H1 (cell line): ENCODE measurements at regions not wholly inside any gene's neighbourhood (a gene's known extent, or its start where the extent isn't known, plus 50 kb on each side); places are given as distances from the start of the nearest gene placed in this dataset.

Source experiments
- BACH1 ChIP-seq: IDR thresholded peaks from 2 replicates; pipeline ENCODE4 v1.6.1; 2012; ENCODE audit warnings: low read length, improper control_type of control experiment
- CBX8 ChIP-seq: fragments of 300-800, 300-1000 bp; sonication (generic); IDR thresholded peaks from 2 replicates; pipeline ENCODE4 v1.7.1; 2016; ENCODE audit warnings: low read depth, low read length, borderline replicate concordance
- CTCF ChIP-seq, 3 experiments: IDR thresholded peaks; 1 replicate in 2 of 3; 2 replicates in 1 of 3; pipeline versions ENCODE4 v1.5.1 to v1.6.1; 2011; ENCODE audit warnings: low read length in 3 of 3, mild to moderate bottlenecking in 3 of 3, inconsistent platforms in 2 of 3, low read depth in 1 of 3, moderate library complexity in 1 of 3; ENCODE audit not compliant: insufficient read depth in 1 of 3; ENCODE audit errors: control extremely low read depth in 1 of 3
- EZH2 ChIP-seq: fragments of 200-600 bp; sonication (generic); IDR thresholded peaks from 2 replicates; pipeline ENCODE4 v1.7.1; 2012; ENCODE audit warnings: low read depth, mild to moderate bottlenecking, moderate library complexity, low read length, inconsistent platforms; ENCODE audit not compliant: severe bottlenecking
- POLR2AphosphoS5 ChIP-seq: IDR thresholded peaks from 2 replicates; pipeline ENCODE4 v1.6.1; 2011; ENCODE audit warnings: low read depth, low read length
- RXRA ChIP-seq: IDR thresholded peaks from 2 replicates; pipeline ENCODE4 v1.6.1; 2011; ENCODE audit warnings: low read depth, mild to moderate bottlenecking, low read length, moderate library complexity; ENCODE audit not compliant: insufficient read depth
- SRF ChIP-seq: IDR thresholded peaks from 2 replicates; pipeline ENCODE4 v1.6.1; 2011; ENCODE audit warnings: mild to moderate bottlenecking, low read depth, low read length, moderate library complexity
- SUZ12 ChIP-seq: fragments of 200-600 bp; sonication (generic); IDR thresholded peaks from 2 replicates; pipeline ENCODE4 v1.6.1; 2012; ENCODE audit warnings: mild to moderate bottlenecking, inconsistent platforms, low read length, moderate library complexity, mixed read lengths
- TBP ChIP-seq: IDR thresholded peaks from 2 replicates; pipeline ENCODE4 v1.6.1; 2011; ENCODE audit warnings: low read depth, low read length, improper control_type of control experiment
- TEAD4 ChIP-seq: IDR thresholded peaks from 2 replicates; pipeline ENCODE4 v1.6.1; 2012; ENCODE audit warnings: low read depth, low read length, inconsistent platforms, mixed read lengths
- ZNF274 ChIP-seq: IDR thresholded peaks from 2 replicates; pipeline ENCODE4 v1.7.0; 2012; ENCODE audit warnings: low read length, borderline replicate concordance; ENCODE audit errors: extremely low read depth

- TF ChIP-seq EZH2 (no peak), SUZ12 (no peak), CBX8 (no peak), RXRA (no peak), CTCF (IDR thresholded peaks at IDR 0.05; ENCODE audit: control extremely low read depth in 1 of 3, insufficient read depth in 1 of 3, low read depth in 1 of 3, low read length in 3 of 3) (no peak), TEAD4 (no peak), TBP (no peak), ZNF274 (no peak), POLR2AphosphoS5 (no peak), BACH1 (no peak), SRF (no peak)
These were observed 105.7 kb upstream of the INSIG1 start for GRCh38 chr7:155191901-155192478.
